ENCODE measurements at regions not wholly inside any gene's neighbourhood (a gene's known extent, or its start where the extent isn't known, plus 50 kb on each side); places are given as distances from the start of the nearest gene placed in this dataset.
"Not testable (repeated sequence)": the region's sequence is repeated elsewhere in the genome, so short reads cannot be mapped to it uniquely, and the experiment has no call there.

- no peak for DNase-seq (ENCODE audit: low read depth in 2 of 2)
Observed at GRCh38 chr16:32116080-32116479, 137.0 kb upstream of the TP53TG3D start.

- DNase-seq (ENCODE audit: low read depth in 2 of 2) = not testable (repeated sequence)
Observed at GRCh38 chr16:32116533-32116932, 136.6 kb upstream of the TP53TG3D start.

- not testable (repeated sequence) for DNase-seq (ENCODE audit: low read depth in 2 of 2)
Observed at GRCh38 chr16:32120372-32120771, 132.7 kb upstream of the TP53TG3D start.

GRCh38 chr16:32120779-32121178, 132.3 kb upstream of the TP53TG3D start:
- DNase-seq (ENCODE audit: low read depth in 2 of 2) = not testable (repeated sequence)

GRCh38 chr16:32121273-32121900, 131.7 kb upstream of the TP53TG3D start:
- not testable (repeated sequence) for DNase-seq (ENCODE audit: low read depth in 2 of 2)

- DNase-seq (ENCODE audit: low read depth in 2 of 2) = not testable (repeated sequence)
Observed at GRCh38 chr16:32152434-32152833, 100.7 kb upstream of the TP53TG3D start.

GRCh38 chr16:32187918-32188669, 65.0 kb upstream of the TP53TG3D start:
- DNase-seq (ENCODE audit: low read depth in 2 of 2) = not testable (repeated sequence)

- not testable (repeated sequence) for DNase-seq (ENCODE audit: low read depth in 2 of 2)
Observed at GRCh38 chr16:32202585-32202984, 50.5 kb upstream of the TP53TG3D start.
